Neural progenitor cell (in vitro differentiated cells): ENCODE measurements at regions not wholly inside any gene's neighbourhood (a gene's known extent, or its start where the extent isn't known, plus 50 kb on each side); places are given as distances from the start of the nearest gene placed in this dataset.

Experiments
- EZH2 ChIP-seq: fragments of 200-600 bp; sonication (generic); IDR thresholded peaks from 2 replicates; pipeline ENCODE4 v1.6.1; 2017; ENCODE audit warnings: antibody characterized with exemption, mild to moderate bottlenecking, moderate library complexity
- EZH2phosphoT487 ChIP-seq: fragments of 200-600 bp; sonication (generic); IDR thresholded peaks from 2 replicates; pipeline ENCODE4 v1.6.1; 2017; ENCODE audit warnings: antibody characterized with exemption
- TF ChIP-seq, protein P1 (sequence below): fragments of 200-600 bp; sonication (generic); IDR thresholded peaks from 2 replicates; pipeline ENCODE4 v1.5.1; 2017; ENCODE audit warnings: antibody characterized with exemption, mild to moderate bottlenecking

DNA sequence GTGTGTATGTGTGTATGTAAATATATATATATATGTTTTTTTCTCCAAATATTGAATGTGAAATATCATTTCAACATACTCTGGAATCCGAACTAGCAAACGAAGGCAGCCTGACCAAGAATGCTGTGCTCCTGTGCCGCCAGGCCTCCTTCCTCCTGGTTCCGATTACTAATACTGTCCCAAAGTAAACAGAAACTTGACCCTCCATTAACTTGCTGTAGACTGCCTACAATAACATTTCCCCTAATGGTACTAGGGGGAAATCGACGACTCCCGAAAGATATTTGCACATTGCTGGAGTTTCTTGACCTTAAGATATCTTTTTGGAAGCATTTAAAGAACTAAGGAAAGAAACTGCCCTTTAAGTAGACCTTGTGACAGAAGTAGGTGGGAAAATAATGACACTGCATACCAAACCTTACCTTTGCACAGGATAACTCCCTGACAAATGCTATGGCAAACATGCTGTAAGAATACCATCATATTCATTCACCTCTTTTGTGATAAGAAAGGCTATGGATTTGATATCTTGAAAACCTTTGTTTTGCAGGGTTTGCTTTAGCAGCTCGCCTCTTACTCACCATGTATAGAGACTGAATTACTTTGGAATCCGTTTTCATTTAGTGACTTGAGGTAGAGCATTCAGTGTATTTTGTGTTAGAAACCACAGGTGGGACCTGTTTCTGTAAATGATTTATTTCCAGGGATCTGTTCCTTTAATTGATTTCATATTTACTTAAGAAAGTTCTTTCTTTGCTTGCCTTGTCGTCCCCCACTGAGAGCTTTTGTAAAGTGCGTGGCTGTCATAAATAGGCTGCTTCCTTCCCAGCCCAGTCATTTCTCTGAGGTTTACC lies 80.1 kb downstream of the KLF5 start:
- no peak for TF ChIP-seq EZH2phosphoT487
- TF ChIP-seq, protein P1, sequence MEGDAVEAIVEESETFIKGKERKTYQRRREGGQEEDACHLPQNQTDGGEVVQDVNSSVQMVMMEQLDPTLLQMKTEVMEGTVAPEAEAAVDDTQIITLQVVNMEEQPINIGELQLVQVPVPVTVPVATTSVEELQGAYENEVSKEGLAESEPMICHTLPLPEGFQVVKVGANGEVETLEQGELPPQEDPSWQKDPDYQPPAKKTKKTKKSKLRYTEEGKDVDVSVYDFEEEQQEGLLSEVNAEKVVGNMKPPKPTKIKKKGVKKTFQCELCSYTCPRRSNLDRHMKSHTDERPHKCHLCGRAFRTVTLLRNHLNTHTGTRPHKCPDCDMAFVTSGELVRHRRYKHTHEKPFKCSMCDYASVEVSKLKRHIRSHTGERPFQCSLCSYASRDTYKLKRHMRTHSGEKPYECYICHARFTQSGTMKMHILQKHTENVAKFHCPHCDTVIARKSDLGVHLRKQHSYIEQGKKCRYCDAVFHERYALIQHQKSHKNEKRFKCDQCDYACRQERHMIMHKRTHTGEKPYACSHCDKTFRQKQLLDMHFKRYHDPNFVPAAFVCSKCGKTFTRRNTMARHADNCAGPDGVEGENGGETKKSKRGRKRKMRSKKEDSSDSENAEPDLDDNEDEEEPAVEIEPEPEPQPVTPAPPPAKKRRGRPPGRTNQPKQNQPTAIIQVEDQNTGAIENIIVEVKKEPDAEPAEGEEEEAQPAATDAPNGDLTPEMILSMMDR: no peak
- no peak for TF ChIP-seq EZH2
